Peyer's patch (tissue), 4 donors: ENCODE measurements at regions not wholly inside any gene's neighbourhood (a gene's known extent, or its start where the extent isn't known, plus 50 kb on each side); places are given as distances from the start of the nearest gene placed in this dataset.

Source experiments
- DNase-seq, 3 donors: peaks; one replicate each; pipeline ENCODE4 v3.0.0-alpha.2; 2017 to 2019
- H3K27ac ChIP-seq, 4 donors: fragments of 200-600 bp; sonication (generic); one replicate each; pipeline ENCODE4 v1.5.1; 2016 to 2019
- H3K27me3 ChIP-seq, 2 donors: fragments of 200-600 bp; sonication (generic); one replicate each; pipeline ENCODE4 v1.5.1; 2019
- H3K36me3 ChIP-seq, 3 donors: fragments of 200-600 bp; sonication (generic); one replicate each; pipeline ENCODE4 v1.5.1; 2016 to 2019
- H3K4me1 ChIP-seq, 4 donors: fragments of 200-600 bp; sonication (generic); one replicate each; pipeline ENCODE4 v1.5.1; 2016 to 2019
- H3K4me3 ChIP-seq, 4 donors: fragments of 200-600 bp; sonication (generic); 1 replicate in 3 of 4; 2 replicates in 1 of 4; pipeline ENCODE4 v1.5.1; 2016 to 2019; ENCODE audit warnings: mild to moderate bottlenecking in 1 of 4
- H3K9me3 ChIP-seq, 4 donors: fragments of 200-600 bp; sonication (generic); one replicate each; pipeline ENCODE4 v1.5.1; 2016 to 2019; ENCODE audit warnings: mild to moderate bottlenecking in 1 of 4
- POLR2A ChIP-seq, 2 donors: fragments of 450-650 bp; IDR thresholded peaks; one replicate each; pipeline ENCODE4 v1.5.1; 2017; ENCODE audit warnings: antibody characterized with exemption in 2 of 2, mild to moderate bottlenecking in 2 of 2, moderate library complexity in 2 of 2
- TF ChIP-seq, protein P1 (sequence below), 6 experiments: fragments of 450-650 bp in 4 of 6; fragments of 200-600 bp in 2 of 6; sonication (generic) in 1 of 6; IDR thresholded peaks; one replicate each; pipeline ENCODE4 v1.5.1; 2017 to 2019; ENCODE audit warnings: antibody characterized with exemption in 6 of 6, mild to moderate bottlenecking in 3 of 6, moderate library complexity in 1 of 6

DNA sequence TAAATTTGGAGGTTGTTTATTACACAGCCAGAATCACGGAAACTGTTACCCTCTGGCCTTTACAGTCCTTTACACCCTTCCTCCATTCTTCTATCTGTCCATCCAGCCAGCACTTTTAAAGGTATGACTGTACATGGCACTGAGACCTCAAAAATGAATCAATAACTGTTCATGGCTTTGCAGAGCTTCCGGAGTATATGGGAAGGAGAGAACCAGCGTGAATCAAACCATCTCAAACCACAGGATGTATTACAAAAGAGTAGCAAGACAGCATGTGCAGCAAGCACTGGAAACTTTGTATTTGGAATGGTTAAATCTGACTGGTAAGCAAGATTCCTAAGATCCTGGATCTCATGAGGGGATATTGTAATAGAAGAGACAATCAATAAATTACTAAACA lies 228.5 kb upstream of the CASK start:
- no peak for TF ChIP-seq POLR2A (IDR thresholded peaks at IDR 0.05)
- no peaks in the 10 kb centered on the region for H3K9me3 ChIP-seq
- no peak overlapping the region for H3K27ac ChIP-seq
- H3K4me1 ChIP-seq = no peaks in the 10 kb centered on the region
- no peaks in the 10 kb centered on the region for H3K27me3 ChIP-seq
- no peaks in the 10 kb centered on the region for H3K36me3 ChIP-seq
- no peak for DNase-seq
- no peak overlapping the region for H3K4me3 ChIP-seq

DNA sequence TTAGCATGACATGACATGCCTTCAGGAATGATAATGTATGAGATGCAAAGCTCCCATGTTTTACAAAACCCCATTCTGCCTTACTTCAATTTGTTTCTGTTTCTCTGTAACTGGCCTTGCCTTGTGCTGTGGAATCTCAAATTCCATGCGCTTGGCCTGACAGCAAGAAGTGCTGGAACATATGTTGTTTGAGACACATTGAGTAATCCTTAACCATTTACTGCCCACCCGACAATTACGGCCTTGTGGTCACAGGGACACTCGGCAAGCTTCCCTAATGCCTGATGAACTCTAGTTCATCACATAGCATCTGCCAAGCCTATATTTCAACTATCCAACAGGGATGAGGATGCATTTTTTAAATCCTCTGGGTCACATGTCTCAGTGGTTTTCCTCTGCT lies 226.4 kb upstream of the CASK start:
- Histone ChIP-seq H3K27me3 (no peaks in the 10 kb centered on the region), H3K9me3 (no peaks in the 10 kb centered on the region), H3K27ac (no peak overlapping the region), H3K4me3 (no peak overlapping the region), H3K36me3 (no peaks in the 10 kb centered on the region), H3K4me1 (no peaks in the 10 kb centered on the region)
- DNase-seq = no peak
- TF ChIP-seq, protein P1, sequence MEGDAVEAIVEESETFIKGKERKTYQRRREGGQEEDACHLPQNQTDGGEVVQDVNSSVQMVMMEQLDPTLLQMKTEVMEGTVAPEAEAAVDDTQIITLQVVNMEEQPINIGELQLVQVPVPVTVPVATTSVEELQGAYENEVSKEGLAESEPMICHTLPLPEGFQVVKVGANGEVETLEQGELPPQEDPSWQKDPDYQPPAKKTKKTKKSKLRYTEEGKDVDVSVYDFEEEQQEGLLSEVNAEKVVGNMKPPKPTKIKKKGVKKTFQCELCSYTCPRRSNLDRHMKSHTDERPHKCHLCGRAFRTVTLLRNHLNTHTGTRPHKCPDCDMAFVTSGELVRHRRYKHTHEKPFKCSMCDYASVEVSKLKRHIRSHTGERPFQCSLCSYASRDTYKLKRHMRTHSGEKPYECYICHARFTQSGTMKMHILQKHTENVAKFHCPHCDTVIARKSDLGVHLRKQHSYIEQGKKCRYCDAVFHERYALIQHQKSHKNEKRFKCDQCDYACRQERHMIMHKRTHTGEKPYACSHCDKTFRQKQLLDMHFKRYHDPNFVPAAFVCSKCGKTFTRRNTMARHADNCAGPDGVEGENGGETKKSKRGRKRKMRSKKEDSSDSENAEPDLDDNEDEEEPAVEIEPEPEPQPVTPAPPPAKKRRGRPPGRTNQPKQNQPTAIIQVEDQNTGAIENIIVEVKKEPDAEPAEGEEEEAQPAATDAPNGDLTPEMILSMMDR (IDR thresholded peaks at IDR 0.05) = no peak
- no peak for TF ChIP-seq POLR2A (IDR thresholded peaks at IDR 0.05)

DNA sequence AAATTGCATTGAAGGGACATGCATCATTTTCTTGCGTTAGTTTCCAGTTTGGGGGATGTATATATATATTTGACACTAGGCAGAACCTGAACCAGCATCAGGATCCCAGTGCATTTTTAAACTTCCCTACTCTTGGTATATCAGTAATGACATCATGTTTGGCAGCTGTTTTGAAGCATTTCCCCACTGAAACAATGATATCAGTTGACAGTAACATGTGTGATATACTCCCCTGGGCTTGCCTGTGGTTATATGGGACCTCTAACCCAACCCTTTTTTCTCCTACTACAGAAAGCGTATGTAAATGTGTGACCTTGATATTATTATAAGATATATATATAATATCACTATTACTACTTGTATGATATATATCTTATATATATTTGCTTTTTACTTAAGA lies 225.9 kb upstream of the CASK start:
- Histone ChIP-seq H3K36me3 (no peaks in the 10 kb centered on the region), H3K4me1 (no peaks in the 10 kb centered on the region), H3K4me3 (no peak overlapping the region), H3K27ac (no peak overlapping the region), H3K27me3 (no peaks in the 10 kb centered on the region), H3K9me3 (no peaks in the 10 kb centered on the region)
- TF ChIP-seq, protein P1 (IDR thresholded peaks at IDR 0.05) = no peak
- no peak for TF ChIP-seq POLR2A (IDR thresholded peaks at IDR 0.05)
- DNase-seq = no peak

DNA sequence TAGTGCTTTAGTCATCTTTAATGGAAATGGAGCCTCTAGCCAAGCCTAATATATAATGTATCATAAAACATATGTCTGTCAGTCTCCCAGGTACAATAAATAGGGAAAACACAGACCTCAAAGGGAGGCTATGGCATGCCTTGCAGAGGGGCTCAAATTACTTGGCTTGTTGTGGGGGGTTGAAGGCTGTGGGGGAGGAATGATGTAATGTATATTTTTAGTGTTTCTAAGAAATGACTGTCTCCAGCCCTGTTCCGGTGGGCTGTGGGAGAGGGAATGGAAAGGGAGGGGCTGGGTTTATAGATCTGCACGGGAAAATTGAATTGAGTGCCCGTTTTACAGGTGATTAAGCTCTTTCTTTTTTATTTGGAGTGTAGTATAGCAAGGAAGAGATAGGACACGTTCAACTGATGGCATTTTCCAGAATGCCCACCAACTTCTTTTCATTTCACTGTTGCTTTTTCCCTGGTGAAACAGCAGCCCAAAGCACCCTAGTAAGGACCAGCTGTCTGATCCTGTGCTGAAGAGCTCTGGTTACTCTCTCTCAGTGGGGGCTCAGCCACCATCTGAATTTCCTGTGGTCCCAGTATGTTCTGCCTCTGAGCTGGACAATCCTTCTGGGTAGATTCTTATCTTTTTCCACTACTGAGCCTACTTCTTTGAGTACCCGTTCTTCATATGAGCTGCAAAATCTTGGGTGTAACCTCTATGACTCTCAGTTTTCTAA lies 220.7 kb upstream of the CASK start:
- Histone ChIP-seq H3K36me3 (no peaks in the 10 kb centered on the region), H3K9me3 (no peaks in the 10 kb centered on the region), H3K27ac (no peak overlapping the region), H3K4me1 (no peaks in the 10 kb centered on the region), H3K27me3 (no peaks in the 10 kb centered on the region), H3K4me3 (no peak overlapping the region)
- TF ChIP-seq, protein P1 (IDR thresholded peaks at IDR 0.05) = no peak
- no peak for DNase-seq

DNA sequence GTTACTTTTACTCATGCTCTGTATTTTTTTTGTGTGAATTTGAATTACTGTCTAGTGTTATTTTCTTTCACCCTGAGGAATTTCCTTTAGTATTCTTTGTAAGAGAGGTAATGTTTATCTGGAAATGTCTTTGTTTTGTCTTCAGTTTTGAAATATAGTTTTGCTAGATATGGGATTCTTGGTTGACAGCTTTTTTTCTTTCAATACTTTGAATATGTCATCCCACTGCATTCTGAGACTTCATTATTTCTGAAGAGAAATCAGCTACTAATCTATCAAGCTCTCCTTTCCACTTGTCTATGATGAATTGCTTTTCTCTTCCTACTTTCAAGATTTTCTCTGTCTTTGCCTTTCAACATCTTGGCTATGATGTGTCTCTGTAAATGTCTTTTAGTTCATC lies 217.0 kb upstream of the CASK start:
- no peaks in the 10 kb centered on the region for H3K36me3 ChIP-seq
- H3K9me3 ChIP-seq = no peaks in the 10 kb centered on the region
- TF ChIP-seq POLR2A (IDR thresholded peaks at IDR 0.05) = no peak
- TF ChIP-seq, protein P1 (IDR thresholded peaks at IDR 0.05) = no peak
- H3K4me1 ChIP-seq = no peaks in the 10 kb centered on the region
- H3K4me3 ChIP-seq = no peak overlapping the region
- DNase-seq = no peak
- H3K27me3 ChIP-seq = no peaks in the 10 kb centered on the region
- H3K27ac ChIP-seq = no peak overlapping the region

DNA sequence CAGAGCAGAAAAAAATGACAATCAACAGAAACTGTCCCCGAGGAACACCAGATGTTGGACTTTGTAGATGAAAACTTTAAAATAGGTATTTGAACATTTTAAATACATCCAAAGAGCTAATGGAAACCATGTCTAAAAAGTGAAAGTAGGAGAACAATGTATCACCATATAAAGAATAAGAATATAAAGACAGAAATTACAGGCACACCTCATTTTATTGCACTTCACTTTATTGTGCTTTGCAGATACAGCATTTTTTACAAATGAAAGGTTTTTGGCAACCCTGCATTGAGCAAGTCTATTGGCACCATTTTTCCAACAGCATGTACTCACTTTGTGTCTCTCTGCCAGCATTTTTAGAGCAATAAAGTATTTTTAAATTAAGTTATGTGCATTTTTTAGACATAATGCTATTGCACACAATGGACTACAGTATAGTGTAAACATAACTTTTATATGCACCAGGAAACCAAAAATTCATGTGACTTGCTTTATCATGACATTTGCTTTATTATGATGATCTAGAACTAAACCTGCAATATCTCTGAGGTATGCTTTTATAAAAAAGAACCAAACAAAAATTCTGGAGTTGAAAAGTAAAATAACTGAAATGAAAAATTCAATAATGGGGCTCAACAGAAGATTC lies 212.4 kb upstream of the CASK start:
- no peak for DNase-seq
- H3K4me1 ChIP-seq = no peaks in the 10 kb centered on the region
- H3K4me3 ChIP-seq = no peak overlapping the region
- H3K36me3 ChIP-seq = no peaks in the 10 kb centered on the region
- H3K27ac ChIP-seq = no peak overlapping the region
- H3K27me3 ChIP-seq = no peaks in the 10 kb centered on the region
- no peak for TF ChIP-seq POLR2A (IDR thresholded peaks at IDR 0.05)
- TF ChIP-seq, protein P1 (IDR thresholded peaks at IDR 0.05) = no peak
- H3K9me3 ChIP-seq = no peaks in the 10 kb centered on the region
